Omental fat pad (tissue), 3 donors: ENCODE measurements at regions not wholly inside any gene's neighbourhood (a gene's known extent, or its start where the extent isn't known, plus 50 kb on each side); places are given as distances from the start of the nearest gene placed in this dataset.
"Not testable (repeated sequence)": the region's sequence is repeated elsewhere in the genome, so short reads cannot be mapped to it uniquely, and the experiment has no call there.

Experiments used
- ATAC-seq: fragments of 150-250 bp; one replicate; pipeline ENCODE4 v1.9.1; 2016; ENCODE audit warnings: mild to moderate bottlenecking, moderate library complexity; ENCODE audit not compliant: low FRiP score
- DNase-seq: peaks from one replicate; pipeline ENCODE4 v3.0.0-alpha.2; 2019; ENCODE audit warnings: low spot score
- TF ChIP-seq, protein P1 (sequence below), 3 donors: fragments of 450-650 bp; IDR thresholded peaks; one replicate each; pipeline ENCODE4 v1.5.1; 2016 to 2017; ENCODE audit warnings: antibody characterized with exemption in 3 of 3, mild to moderate bottlenecking in 3 of 3, moderate library complexity in 2 of 3

- DNase-seq (no peak), ATAC-seq (no peak)
- TF ChIP-seq, protein P1, sequence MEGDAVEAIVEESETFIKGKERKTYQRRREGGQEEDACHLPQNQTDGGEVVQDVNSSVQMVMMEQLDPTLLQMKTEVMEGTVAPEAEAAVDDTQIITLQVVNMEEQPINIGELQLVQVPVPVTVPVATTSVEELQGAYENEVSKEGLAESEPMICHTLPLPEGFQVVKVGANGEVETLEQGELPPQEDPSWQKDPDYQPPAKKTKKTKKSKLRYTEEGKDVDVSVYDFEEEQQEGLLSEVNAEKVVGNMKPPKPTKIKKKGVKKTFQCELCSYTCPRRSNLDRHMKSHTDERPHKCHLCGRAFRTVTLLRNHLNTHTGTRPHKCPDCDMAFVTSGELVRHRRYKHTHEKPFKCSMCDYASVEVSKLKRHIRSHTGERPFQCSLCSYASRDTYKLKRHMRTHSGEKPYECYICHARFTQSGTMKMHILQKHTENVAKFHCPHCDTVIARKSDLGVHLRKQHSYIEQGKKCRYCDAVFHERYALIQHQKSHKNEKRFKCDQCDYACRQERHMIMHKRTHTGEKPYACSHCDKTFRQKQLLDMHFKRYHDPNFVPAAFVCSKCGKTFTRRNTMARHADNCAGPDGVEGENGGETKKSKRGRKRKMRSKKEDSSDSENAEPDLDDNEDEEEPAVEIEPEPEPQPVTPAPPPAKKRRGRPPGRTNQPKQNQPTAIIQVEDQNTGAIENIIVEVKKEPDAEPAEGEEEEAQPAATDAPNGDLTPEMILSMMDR (IDR thresholded peaks at IDR 0.05): no peak
These were observed 1201.0 kb downstream of the FSCB start for GRCh38 chr14:43306053-43306452.

DNA sequence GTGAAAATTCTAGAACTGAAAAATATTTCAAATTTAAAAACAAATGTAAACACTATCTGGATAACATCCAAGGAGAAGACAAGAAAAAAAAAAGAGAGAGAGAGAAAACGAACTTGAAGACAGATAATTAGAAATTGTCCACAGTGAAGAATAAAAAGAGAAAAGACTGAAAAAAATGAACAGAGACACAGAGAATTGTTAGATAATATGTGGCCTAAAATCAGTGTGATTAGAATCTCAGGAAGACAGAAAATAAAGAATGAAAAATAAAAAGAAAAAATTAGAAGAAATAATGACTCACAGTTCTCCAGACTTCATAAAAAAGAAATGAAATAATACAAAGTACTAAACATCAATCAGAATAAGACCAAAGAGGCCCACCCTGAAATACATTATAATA, 1209.3 kb downstream of the FSCB start:
- no peak for ATAC-seq
- TF ChIP-seq, protein P1 (IDR thresholded peaks at IDR 0.05): no peak
- DNase-seq: no peak

GRCh38 chr14:43296061-43296460, 1211.0 kb downstream of the FSCB start:
- ATAC-seq, DNase-seq: not testable (repeated sequence)

DNA sequence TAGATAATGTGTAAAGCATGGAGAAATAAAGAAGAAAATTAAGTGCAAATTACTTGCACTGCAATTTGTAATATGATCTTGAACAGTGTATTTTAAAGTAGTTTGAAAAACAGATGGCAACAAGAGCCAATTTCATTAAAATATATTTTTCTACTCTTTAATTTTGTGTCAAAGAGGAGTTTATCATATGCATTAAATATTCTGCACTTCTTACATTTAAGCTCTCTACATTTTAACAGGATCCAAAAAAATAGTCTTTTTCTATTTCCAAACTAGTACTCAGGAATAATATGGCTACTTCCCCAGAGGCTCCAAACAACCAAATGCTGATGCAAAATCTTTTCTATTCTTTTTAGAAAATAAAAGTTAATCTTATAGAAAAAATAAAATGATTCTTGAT, 1221.5 kb downstream of the FSCB start:
- no peak for DNase-seq
- TF ChIP-seq, protein P1 (IDR thresholded peaks at IDR 0.05): no peak
- no peak for ATAC-seq

DNA sequence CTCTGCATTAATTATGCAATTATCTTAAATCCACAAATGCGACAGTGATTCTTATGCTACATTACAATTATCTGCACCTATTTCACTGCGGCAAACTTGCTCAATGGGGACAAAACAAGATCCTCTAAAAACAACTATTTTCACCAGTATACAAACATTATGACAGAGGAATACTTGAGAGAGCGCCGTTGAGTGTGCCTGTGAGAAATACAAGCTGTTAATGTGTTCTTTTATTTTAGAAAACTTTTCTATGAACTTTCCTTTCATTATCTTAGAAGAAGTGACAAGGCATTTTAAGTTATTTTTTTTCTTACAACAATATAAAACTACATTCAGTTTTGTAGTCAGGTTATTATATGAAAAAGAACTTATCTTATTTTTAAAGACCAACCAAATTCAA, 1247.0 kb downstream of the FSCB start:
- TF ChIP-seq, protein P1 (IDR thresholded peaks at IDR 0.05): no peak
- no peak for ATAC-seq
- DNase-seq: no peak

DNA sequence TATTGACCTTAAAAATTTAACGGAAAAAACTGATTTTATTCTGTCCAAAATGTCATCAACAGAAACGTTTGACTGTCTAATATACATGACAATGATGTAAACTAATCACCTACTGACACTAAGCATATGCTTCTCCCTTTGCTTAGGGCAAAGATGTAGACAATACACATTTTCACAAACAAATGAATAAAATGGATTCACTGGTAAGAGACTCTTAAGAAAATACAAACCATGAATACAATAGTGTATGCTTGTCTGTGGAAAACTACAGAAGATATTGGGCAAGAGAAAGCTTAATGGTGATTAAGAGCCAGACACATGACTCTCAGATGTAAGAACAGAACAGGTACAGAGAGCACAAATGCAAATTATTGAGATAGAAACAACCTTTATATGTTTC, 1248.7 kb downstream of the FSCB start:
- DNase-seq (no peak), ATAC-seq (no peak)
- TF ChIP-seq, protein P1 (IDR thresholded peaks at IDR 0.05): no peak

DNA sequence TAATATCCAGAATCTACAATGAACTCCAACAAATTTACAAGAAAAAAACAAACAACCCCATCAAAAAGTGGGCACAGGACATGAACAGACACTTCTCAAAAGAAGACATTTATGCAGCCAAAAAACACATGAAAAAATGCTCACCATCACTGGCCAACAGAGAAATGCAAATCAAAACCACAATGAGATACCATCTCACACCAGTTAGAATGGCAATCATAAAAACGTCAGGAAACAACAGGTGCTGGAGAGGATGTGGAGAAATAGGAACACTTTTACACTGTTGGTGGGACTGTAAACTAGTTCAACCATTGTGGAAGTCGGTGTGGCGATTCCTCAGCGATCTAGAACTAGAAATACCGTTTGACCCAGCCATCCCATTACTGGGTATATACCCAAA, 1250.1 kb downstream of the FSCB start:
- not testable (repeated sequence) for ATAC-seq, DNase-seq

- TF ChIP-seq, protein P1 (IDR thresholded peaks at IDR 0.05): no peak
- ATAC-seq (no peak), DNase-seq (no peak)
These were observed 1254.2 kb downstream of the FSCB start for GRCh38 chr14:43252866-43253265.
